Activated CD4-positive, alpha-beta memory T cell treated with anti-CD3 and anti-CD28 coated beads, Interleukin-2, amount 10 ng/mL, durations not matched to agents 7 days and 5 days (primary cell): ENCODE measurements at regions not wholly inside any gene's neighbourhood (a gene's known extent, or its start where the extent isn't known, plus 50 kb on each side); places are given as distances from the start of the nearest gene placed in this dataset.
"Not testable (repeated sequence)": the region's sequence is repeated elsewhere in the genome, so short reads cannot be mapped to it uniquely, and the experiment has no call there.

Experiments used
- CTCF ChIA-PET: fragments of 350-600 bp; sonication (Branson Sonifier 250); formaldehyde crosslinking; loops from one replicate; lab custom pipeline; 2021; ENCODE audit warnings: antibody characterized with exemption, inconsistent platforms; lab: Charles Lee
- POLR2A ChIA-PET: fragments of 350-600 bp; sonication (Branson Sonifier 250); formaldehyde crosslinking; loops from one replicate; lab custom pipeline; 2021; ENCODE audit warnings: antibody characterized with exemption; lab: Charles Lee
- DNase-seq: peaks from one replicate; pipeline ENCODE4 v3.0.0-alpha.2; 2020
- H3K27ac Mint-ChIP-seq: one replicate; pipeline ENCODE4 v1.8.0; 2021; ENCODE audit warnings: mild to moderate bottlenecking, mixed read lengths
- H3K27me3 Mint-ChIP-seq: one replicate; pipeline ENCODE4 v1.8.0; 2021; ENCODE audit warnings: mixed read lengths
- H3K36me3 Mint-ChIP-seq: one replicate; pipeline ENCODE4 v1.8.0; 2021; ENCODE audit warnings: low read depth, mixed read lengths
- H3K4me1 Mint-ChIP-seq: one replicate; pipeline ENCODE4 v1.8.0; 2021; ENCODE audit warnings: mixed read lengths
- H3K4me3 Mint-ChIP-seq: one replicate; pipeline ENCODE4 v1.8.0; 2021; ENCODE audit warnings: mild to moderate bottlenecking, mixed read lengths
- H3K9me3 Mint-ChIP-seq: one replicate; pipeline ENCODE4 v1.8.0; 2021; ENCODE audit warnings: mixed read lengths

- H3K9me3 Mint-ChIP-seq, H3K4me3 Mint-ChIP-seq, DNase-seq, H3K27ac Mint-ChIP-seq, H3K4me1 Mint-ChIP-seq, H3K36me3 Mint-ChIP-seq, H3K27me3 Mint-ChIP-seq, POLR2A ChIA-PET, CTCF ChIA-PET: not testable (repeated sequence)
These were observed 51.2 kb upstream of the MB21D2 start for GRCh38 chr3:192968901-192969300.

GRCh38 chr3:192980632-192981031 lies 63.0 kb upstream of the MB21D2 start:
- CTCF ChIA-PET = no interaction called here
- Mint-ChIP-seq H3K36me3 (no peaks in the 10 kb centered on the region), H3K9me3 (no peaks in the 10 kb centered on the region), H3K27ac (no peak overlapping the region), H3K4me1 (no peaks in the 10 kb centered on the region), H3K27me3 (peaks cover 11% of the 10 kb centered on the region), H3K4me3 (no peak overlapping the region)
- POLR2A ChIA-PET = no interaction called here
- DNase-seq = no peak

GRCh38 chr3:192986379-192986778 lies 68.7 kb upstream of the MB21D2 start:
- ChIA-PET POLR2A (no interaction called here), CTCF (interaction anchor here (1.1 kb wide), 1 partner anchor 170 kb away, joined by 3 read pairs; no protein-coding TSS in a partner anchor)
- no peaks in the 10 kb centered on the region for H3K36me3 Mint-ChIP-seq
- H3K4me3 Mint-ChIP-seq = no peak overlapping the region
- H3K4me1 Mint-ChIP-seq = no peaks in the 10 kb centered on the region
- no peak overlapping the region for H3K27ac Mint-ChIP-seq
- peaks cover 5% of the 10 kb centered on the region for H3K27me3 Mint-ChIP-seq
- H3K9me3 Mint-ChIP-seq = no peaks in the 10 kb centered on the region
- no peak for DNase-seq

GRCh38 chr3:192991356-192991755 lies 73.7 kb upstream of the MB21D2 start:
- H3K27ac Mint-ChIP-seq = no peak overlapping the region
- ChIA-PET POLR2A (no interaction called here), CTCF (no interaction called here)
- no peaks in the 10 kb centered on the region for H3K36me3 Mint-ChIP-seq
- no peaks in the 10 kb centered on the region for H3K9me3 Mint-ChIP-seq
- peaks cover 11% of the 10 kb centered on the region for H3K4me1 Mint-ChIP-seq
- no peak overlapping the region for H3K4me3 Mint-ChIP-seq
- H3K27me3 Mint-ChIP-seq = peaks cover 5% of the 10 kb centered on the region
- DNase-seq = no peak

GRCh38 chr3:192992361-192992760 lies 74.7 kb upstream of the MB21D2 start:
- Mint-ChIP-seq H3K4me3 (no peak overlapping the region), H3K4me1 (peaks cover 11% of the 10 kb centered on the region), H3K27ac (no peak overlapping the region), H3K27me3 (peaks cover 5% of the 10 kb centered on the region), H3K9me3 (no peaks in the 10 kb centered on the region), H3K36me3 (no peaks in the 10 kb centered on the region)
- ChIA-PET CTCF (no interaction called here), POLR2A (no interaction called here)
- no peak for DNase-seq

- POLR2A ChIA-PET = no interaction called here
- peaks cover 5% of the 10 kb centered on the region for H3K27me3 Mint-ChIP-seq
- H3K9me3 Mint-ChIP-seq = no peaks in the 10 kb centered on the region
- CTCF ChIA-PET = interaction anchor here (0.9 kb wide), 1 partner anchor 55 kb away, joined by 3 read pairs; no protein-coding TSS in a partner anchor
- H3K36me3 Mint-ChIP-seq = no peaks in the 10 kb centered on the region
- H3K4me3 Mint-ChIP-seq = no peak overlapping the region
- DNase-seq = no peak
- H3K4me1 Mint-ChIP-seq = peaks cover 11% of the 10 kb centered on the region
- H3K27ac Mint-ChIP-seq = no peak overlapping the region
These were observed 75.8 kb upstream of the MB21D2 start for GRCh38 chr3:192993411-192993810.

- H3K9me3 Mint-ChIP-seq, H3K4me1 Mint-ChIP-seq, H3K27ac Mint-ChIP-seq, H3K36me3 Mint-ChIP-seq, H3K4me3 Mint-ChIP-seq, DNase-seq, H3K27me3 Mint-ChIP-seq, POLR2A ChIA-PET, CTCF ChIA-PET: not testable (repeated sequence)
These were observed 83.5 kb upstream of the MB21D2 start for GRCh38 chr3:193001113-193001512.

GRCh38 chr3:193003624-193004023 lies 86.0 kb upstream of the MB21D2 start:
- H3K27me3 Mint-ChIP-seq, H3K4me3 Mint-ChIP-seq, H3K27ac Mint-ChIP-seq, H3K36me3 Mint-ChIP-seq, CTCF ChIA-PET, H3K9me3 Mint-ChIP-seq, DNase-seq, H3K4me1 Mint-ChIP-seq, POLR2A ChIA-PET: not testable (repeated sequence)

GRCh38 chr3:193008654-193009053 lies 91.0 kb upstream of the MB21D2 start:
- DNase-seq = no peak
- peaks cover 8% of the 10 kb centered on the region for H3K4me1 Mint-ChIP-seq
- peaks cover 8% of the 10 kb centered on the region for H3K9me3 Mint-ChIP-seq
- ChIA-PET POLR2A (no interaction called here), CTCF (no interaction called here)
- H3K4me3 Mint-ChIP-seq = no peak overlapping the region
- no peak overlapping the region for H3K27ac Mint-ChIP-seq
- peaks cover 7% of the 10 kb centered on the region for H3K27me3 Mint-ChIP-seq
- H3K36me3 Mint-ChIP-seq = peaks cover 4% of the 10 kb centered on the region

- DNase-seq = no peak
- no peak overlapping the region for H3K27ac Mint-ChIP-seq
- H3K4me3 Mint-ChIP-seq = no peak overlapping the region
- ChIA-PET CTCF (no interaction called here), POLR2A (no interaction called here)
- peaks cover 6% of the 10 kb centered on the region for H3K27me3 Mint-ChIP-seq
- H3K36me3 Mint-ChIP-seq = peaks cover 3% of the 10 kb centered on the region
- H3K9me3 Mint-ChIP-seq = peaks cover 8% of the 10 kb centered on the region
- peaks cover 8% of the 10 kb centered on the region for H3K4me1 Mint-ChIP-seq
These were observed 92.5 kb upstream of the MB21D2 start for GRCh38 chr3:193010191-193010590.

- H3K4me1 Mint-ChIP-seq = no peaks in the 10 kb centered on the region
- no peak overlapping the region for H3K27ac Mint-ChIP-seq
- H3K36me3 Mint-ChIP-seq = no peaks in the 10 kb centered on the region
- H3K9me3 Mint-ChIP-seq = peaks cover 8% of the 10 kb centered on the region
- H3K27me3 Mint-ChIP-seq = peaks cover 4% of the 10 kb centered on the region
- no peak overlapping the region for H3K4me3 Mint-ChIP-seq
- CTCF ChIA-PET = no interaction called here
- DNase-seq = no peak
- POLR2A ChIA-PET = no interaction called here
These were observed 94.3 kb upstream of the MB21D2 start for GRCh38 chr3:193011958-193012357.

- ChIA-PET POLR2A (no interaction called here), CTCF (interaction anchor here (1.5 kb wide), 1 partner anchor 27 kb away, joined by 3 read pairs; no protein-coding TSS in a partner anchor)
- peaks cover 8% of the 10 kb centered on the region for H3K9me3 Mint-ChIP-seq
- H3K27me3 Mint-ChIP-seq = no peaks in the 10 kb centered on the region
- H3K36me3 Mint-ChIP-seq = no peaks in the 10 kb centered on the region
- DNase-seq = no peak
- no peaks in the 10 kb centered on the region for H3K4me1 Mint-ChIP-seq
- no peak overlapping the region for H3K4me3 Mint-ChIP-seq
- H3K27ac Mint-ChIP-seq = no peak overlapping the region
These were observed 97.2 kb upstream of the MB21D2 start for GRCh38 chr3:193014902-193015301.

GRCh38 chr3:193016437-193016901 lies 98.8 kb upstream of the MB21D2 start:
- Mint-ChIP-seq H3K27ac (no peak overlapping the region), H3K27me3 (no peaks in the 10 kb centered on the region), H3K36me3 (no peaks in the 10 kb centered on the region), H3K4me3 (no peak overlapping the region), H3K9me3 (peaks cover 8% of the 10 kb centered on the region), H3K4me1 (no peaks in the 10 kb centered on the region)
- ChIA-PET CTCF (no interaction called here), POLR2A (no interaction called here)
- DNase-seq = no peak

GRCh38 chr3:193021506-193022010 lies 103.9 kb upstream of the MB21D2 start:
- Mint-ChIP-seq H3K27me3 (peaks cover 2% of the 10 kb centered on the region), H3K4me1 (no peaks in the 10 kb centered on the region), H3K27ac (no peak overlapping the region), H3K36me3 (no peaks in the 10 kb centered on the region), H3K4me3 (no peak overlapping the region), H3K9me3 (no peaks in the 10 kb centered on the region)
- ChIA-PET POLR2A (no interaction called here), CTCF (no interaction called here)
- DNase-seq = no peak
